ENCODE measurements at regions not wholly inside any gene's neighbourhood (a gene's known extent, or its start where the extent isn't known, plus 50 kb on each side); places are given as distances from the start of the nearest gene placed in this dataset.

GRCh38 chr2:139083121-139083520, 302.9 kb upstream of the NXPH2 start:
- H4K20me1 ChIP-seq (ENCODE audit: control insufficient read depth, insufficient read depth, insufficient read length): no peaks in the 10 kb centered on the region
- no peak overlapping the region for H3K4ac ChIP-seq (ENCODE audit: low read depth, low read length)
- no peaks in the 10 kb centered on the region for H3K36me3 Mint-ChIP-seq (ENCODE audit: insufficient read depth in 1 of 3, low read depth in 3 of 3)
- no peaks in the 10 kb centered on the region for H3K79me1 ChIP-seq (ENCODE audit: insufficient read depth, low read depth, low read length, poor library complexity, severe bottlenecking)
- H3K27me3 ChIP-seq (ENCODE audit: insufficient read depth, low read length): no peaks in the 10 kb centered on the region
- no peak overlapping the region for H2BK12ac ChIP-seq (ENCODE audit: insufficient read length, low read depth, low read length)
- H3K9me3 ChIP-seq (ENCODE audit: control insufficient read depth, low read depth, low read length): no peaks in the 10 kb centered on the region
- H3K27ac Mint-ChIP-seq: no peak overlapping the region
- no peak overlapping the region for H4K8ac ChIP-seq (replicated peaks; ENCODE audit: insufficient read length, low read depth, low read length)
- H2BK15ac ChIP-seq (ENCODE audit: low read depth, low read length): no peak overlapping the region
- H2BK120ac ChIP-seq (ENCODE audit: low read depth, low read length, poor library complexity, severe bottlenecking): no peak overlapping the region
- no peaks in the 10 kb centered on the region for H3K79me2 ChIP-seq (ENCODE audit: insufficient read depth, low read length)
- no peak overlapping the region for H3K9ac ChIP-seq (ENCODE audit: extremely low read depth, insufficient read length, low read length)
- H4K5ac ChIP-seq (ENCODE audit: insufficient read length, low read depth, low read length): no peak overlapping the region
- no peaks in the 10 kb centered on the region; the same call in 1 of the 2 replicates for H3K4me1 ChIP-seq (ENCODE audit: insufficient read depth, low read length)
- no peaks in the 10 kb centered on the region for H3K27me3 Mint-ChIP-seq (ENCODE audit: low read depth)
- no peak overlapping the region for H3K4me3 Mint-ChIP-seq
- H3K14ac ChIP-seq (ENCODE audit: insufficient read depth, low read length): no peak overlapping the region
- no peaks in the 10 kb centered on the region for H3K23me2 ChIP-seq (ENCODE audit: insufficient read length, low read depth, low read length, poor library complexity, severe bottlenecking)
- H4K91ac ChIP-seq (ENCODE audit: insufficient read length, low read depth, low read length): no peak overlapping the region
- H3K23ac ChIP-seq (ENCODE audit: insufficient read length, low read depth, low read length): no peak overlapping the region
- TF ChIP-seq CTCF (conservative IDR thresholded peaks at IDR 0.05): no peak
- H2AK5ac ChIP-seq (ENCODE audit: insufficient read length, low read length): no peak overlapping the region
- peaks cover 8% of the 10 kb centered on the region in 2 experiments for H3K4me1 Mint-ChIP-seq
- H3T11ph ChIP-seq (ENCODE audit: low read length): no peak overlapping the region
- no peak for DNase-seq
- no peak overlapping the region for H3K56ac ChIP-seq (ENCODE audit: insufficient read length, low read depth, low read length)
- H3K9me3 Mint-ChIP-seq: no peaks in the 10 kb centered on the region
- no peak overlapping the region for H3K27ac ChIP-seq (ENCODE audit: insufficient read length, low read depth, low read length)
- H2AFZ ChIP-seq (ENCODE audit: low read length): no peak overlapping the region
- no peak overlapping the region for H2BK20ac ChIP-seq (ENCODE audit: low read depth, low read length, poor library complexity, severe bottlenecking)
- H3K18ac ChIP-seq (ENCODE audit: insufficient read length, low read depth, low read length): no peak overlapping the region
- no peak overlapping the region for H3K4me2 ChIP-seq (ENCODE audit: insufficient read depth, insufficient read length, low read length)
- no peak overlapping the region for H2BK5ac ChIP-seq (ENCODE audit: insufficient read length, low read length)
